Gastrocnemius medialis (tissue), 4 donors: ENCODE measurements at regions not wholly inside any gene's neighbourhood (a gene's known extent, or its start where the extent isn't known, plus 50 kb on each side); places are given as distances from the start of the nearest gene placed in this dataset.
"Not testable (repeated sequence)": the region's sequence is repeated elsewhere in the genome, so short reads cannot be mapped to it uniquely, and the experiment has no call there.

Experiments used
- ATAC-seq, 2 donors: fragments of 150-250 bp; one replicate each; pipeline ENCODE4 v1.9.1; 2016
- DNase-seq, 2 donors: peaks; one replicate each; pipeline ENCODE4 v3.0.0-alpha.2; 2019
- H3K27ac ChIP-seq, 4 donors: fragments of 200-600 bp; sonication (generic); 1 replicate in 1 of 4; 2 replicates in 3 of 4; pipeline ENCODE4 v1.5.1; 2016 to 2018; ENCODE audit warnings: mild to moderate bottlenecking in 2 of 4, moderate library complexity in 1 of 4
- H3K27me3 ChIP-seq, 3 donors: fragments of 200-600 bp; sonication (generic) in 2 of 3; 1 replicate in 1 of 3; 2 replicates in 2 of 3; pipeline versions ENCODE4 v1.5.1 to v1.6.0; 2016 to 2019; ENCODE audit warnings: mild to moderate bottlenecking in 1 of 3, moderate library complexity in 1 of 3
- H3K36me3 ChIP-seq, 2 donors: fragments of 200-600 bp; sonication (generic) in 1 of 2; one replicate each; pipeline ENCODE4 v1.5.1; 2017 to 2018
- H3K4me1 ChIP-seq, 2 donors: fragments of 200-600 bp; sonication (generic) in 1 of 2; one replicate each; pipeline ENCODE4 v1.5.1; 2016 to 2017; ENCODE audit warnings: mild to moderate bottlenecking in 2 of 2
- H3K4me3 ChIP-seq, 4 donors: fragments of 200-600 bp; sonication (generic) in 3 of 4; 1 replicate in 1 of 4; 2 replicates in 3 of 4; pipeline ENCODE4 v1.5.1; 2016 to 2019; ENCODE audit warnings: mild to moderate bottlenecking in 2 of 4
- H3K9me3 ChIP-seq, 3 donors: fragments of 200-600 bp; sonication (generic) in 2 of 3; 1 replicate in 1 of 3; 2 replicates in 2 of 3; pipeline ENCODE4 v1.5.1; 2016 to 2019
- POLR2A ChIP-seq, 2 donors: fragments of 450-650 bp; IDR thresholded peaks; one replicate each; pipeline ENCODE4 v1.6.1; 2017; ENCODE audit warnings: antibody characterized with exemption in 2 of 2, mild to moderate bottlenecking in 2 of 2, moderate library complexity in 2 of 2
- in situ Hi-C, 4 donors: fragments of 200-750 bp; cut with MboI; loops; one replicate each; pipeline versions ENCODE4 v1.15.0 to v1.8.0; 2017; ENCODE audit warnings: low sequenced_read_pairs in 4 of 4
- intact Hi-C: fragments of 100-400 bp; cut with DNase I; formaldehyde crosslinking; loops from one replicate; pipeline ENCODE4 v1.15.1; 2023; ENCODE audit warnings: low total_unique reads
- TF ChIP-seq, protein P1 (sequence below), 5 experiments: fragments of 450-650 bp in 3 of 5; fragments of 200-600 bp in 2 of 5; sonication (generic) in 2 of 5; IDR thresholded peaks in 4 of 5; conservative IDR thresholded peaks in 1 of 5; 1 replicate in 4 of 5; 2 replicates in 1 of 5; pipeline ENCODE4 v1.5.1; 2016 to 2019; ENCODE audit warnings: antibody characterized with exemption in 5 of 5, mild to moderate bottlenecking in 3 of 5, moderate library complexity in 3 of 5

DNA sequence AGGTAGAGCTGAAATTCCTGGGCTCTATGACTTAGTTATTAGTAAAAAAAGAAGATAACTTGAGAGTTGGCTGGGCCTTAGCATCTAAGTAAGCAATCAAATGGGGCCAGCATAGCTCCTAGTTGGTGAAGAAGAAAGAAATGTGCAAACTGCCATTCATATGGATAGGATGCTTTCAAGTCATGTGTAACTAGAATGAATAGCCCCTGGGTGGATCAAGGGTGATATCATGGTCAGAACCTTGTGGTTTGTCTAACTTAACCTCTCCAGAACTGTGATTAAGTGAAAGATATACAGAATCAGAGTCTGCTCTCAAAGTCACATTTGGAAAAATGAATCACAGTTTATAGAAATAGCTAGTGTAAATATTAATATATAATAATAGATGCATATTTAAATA, 198.7 kb upstream of the DTNA start:
- in situ Hi-C loops = loop anchor here in 1 of 4 donors (25.0 kb wide), 1 partner anchor 276 kb away; no protein-coding TSS in a partner anchor
- TF ChIP-seq POLR2A (IDR thresholded peaks at IDR 0.05) = no peak
- TF ChIP-seq, protein P1, sequence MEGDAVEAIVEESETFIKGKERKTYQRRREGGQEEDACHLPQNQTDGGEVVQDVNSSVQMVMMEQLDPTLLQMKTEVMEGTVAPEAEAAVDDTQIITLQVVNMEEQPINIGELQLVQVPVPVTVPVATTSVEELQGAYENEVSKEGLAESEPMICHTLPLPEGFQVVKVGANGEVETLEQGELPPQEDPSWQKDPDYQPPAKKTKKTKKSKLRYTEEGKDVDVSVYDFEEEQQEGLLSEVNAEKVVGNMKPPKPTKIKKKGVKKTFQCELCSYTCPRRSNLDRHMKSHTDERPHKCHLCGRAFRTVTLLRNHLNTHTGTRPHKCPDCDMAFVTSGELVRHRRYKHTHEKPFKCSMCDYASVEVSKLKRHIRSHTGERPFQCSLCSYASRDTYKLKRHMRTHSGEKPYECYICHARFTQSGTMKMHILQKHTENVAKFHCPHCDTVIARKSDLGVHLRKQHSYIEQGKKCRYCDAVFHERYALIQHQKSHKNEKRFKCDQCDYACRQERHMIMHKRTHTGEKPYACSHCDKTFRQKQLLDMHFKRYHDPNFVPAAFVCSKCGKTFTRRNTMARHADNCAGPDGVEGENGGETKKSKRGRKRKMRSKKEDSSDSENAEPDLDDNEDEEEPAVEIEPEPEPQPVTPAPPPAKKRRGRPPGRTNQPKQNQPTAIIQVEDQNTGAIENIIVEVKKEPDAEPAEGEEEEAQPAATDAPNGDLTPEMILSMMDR (IDR thresholded peaks at IDR 0.05 in 4 of 5, conservative IDR thresholded peaks at IDR 0.05 in 1 of 5) = no peak

DNA sequence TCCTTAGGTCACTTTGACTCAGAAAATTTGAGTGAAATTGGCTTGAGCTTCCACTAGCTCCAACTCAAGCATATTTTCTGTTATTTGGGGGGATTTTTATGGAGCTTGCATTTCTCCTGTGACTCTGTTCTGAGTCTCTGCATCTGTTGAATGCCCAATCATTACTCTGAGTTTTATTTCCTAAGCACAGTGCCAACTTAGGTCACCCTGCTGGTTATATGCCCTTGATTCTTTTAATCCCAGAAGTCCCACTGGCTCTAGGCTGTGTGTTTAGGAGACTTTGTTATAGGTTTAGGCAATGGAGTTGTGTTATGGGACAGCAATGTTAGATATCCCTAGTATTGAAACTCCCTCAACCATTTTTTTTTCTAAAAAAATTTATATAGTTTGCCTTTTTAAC, 198.2 kb upstream of the DTNA start:
- ATAC-seq (no peak), DNase-seq (no peak)
- no peaks in the 10 kb centered on the region for H3K27me3 ChIP-seq
- H3K4me1 ChIP-seq = peaks cover 30 to 50% of the 10 kb centered on the region in 2 donors
- H3K36me3 ChIP-seq = no peaks in the 10 kb centered on the region
- in situ Hi-C loops (loop anchor here in 1 of 4 donors (25.0 kb wide), 1 partner anchor 275 kb away; no protein-coding TSS in a partner anchor), intact Hi-C loops (no loop called here)
- TF ChIP-seq POLR2A (IDR thresholded peaks at IDR 0.05) = no peak
- TF ChIP-seq, protein P1 (IDR thresholded peaks at IDR 0.05 in 4 of 5, conservative IDR thresholded peaks at IDR 0.05 in 1 of 5) = no peak
- H3K9me3 ChIP-seq = no peaks in the 10 kb centered on the region
- H3K4me3 ChIP-seq = no peak overlapping the region
- H3K27ac ChIP-seq = no peak overlapping the region

More for the DNA sequence above, 198.7 kb upstream of the DTNA start:
- peaks cover 30 to 52% of the 10 kb centered on the region in 2 donors for H3K4me1 ChIP-seq
- H3K9me3 ChIP-seq = no peaks in the 10 kb centered on the region
- no peaks in the 10 kb centered on the region for H3K36me3 ChIP-seq
- intact Hi-C loops = no loop called here
- no peaks in the 10 kb centered on the region for H3K27me3 ChIP-seq
- DNase-seq = no peak
- ATAC-seq = no peak
- no peak overlapping the region for H3K4me3 ChIP-seq
- no peak overlapping the region for H3K27ac ChIP-seq

DNA sequence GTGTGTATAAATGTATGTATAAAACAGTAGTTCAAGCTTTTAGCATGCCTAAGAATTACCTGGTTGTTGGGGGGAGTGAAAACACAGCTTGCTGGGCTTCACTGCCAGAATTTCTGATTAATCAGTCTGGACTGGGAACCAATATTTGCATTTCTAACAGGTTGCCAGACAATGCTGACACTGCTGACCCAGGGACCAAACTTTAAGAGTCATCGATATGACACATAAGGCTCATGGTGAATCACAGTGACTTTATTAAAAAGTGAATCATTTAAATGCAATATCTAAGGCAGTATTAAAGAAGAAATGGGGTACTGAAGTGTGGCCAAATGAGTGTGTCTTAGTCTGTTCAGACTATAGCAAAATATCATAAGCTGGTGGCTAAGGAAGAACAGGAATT, 195.9 kb upstream of the DTNA start:
- H3K27ac ChIP-seq = no peak overlapping the region
- H3K27me3 ChIP-seq = no peaks in the 10 kb centered on the region
- peaks cover 24 to 43% of the 10 kb centered on the region in 2 donors for H3K4me1 ChIP-seq
- H3K9me3 ChIP-seq = no peaks in the 10 kb centered on the region
- intact Hi-C loops (no loop called here), in situ Hi-C loops (loop anchor here in 1 of 4 donors (25.0 kb wide), 1 partner anchor 273 kb away; no protein-coding TSS in a partner anchor)
- DNase-seq = no peak
- TF ChIP-seq, protein P1 (IDR thresholded peaks at IDR 0.05 in 4 of 5, conservative IDR thresholded peaks at IDR 0.05 in 1 of 5) = no peak
- no peak for TF ChIP-seq POLR2A (IDR thresholded peaks at IDR 0.05)
- H3K36me3 ChIP-seq = no peaks in the 10 kb centered on the region
- no peak overlapping the region for H3K4me3 ChIP-seq
- no peak for ATAC-seq

DNA sequence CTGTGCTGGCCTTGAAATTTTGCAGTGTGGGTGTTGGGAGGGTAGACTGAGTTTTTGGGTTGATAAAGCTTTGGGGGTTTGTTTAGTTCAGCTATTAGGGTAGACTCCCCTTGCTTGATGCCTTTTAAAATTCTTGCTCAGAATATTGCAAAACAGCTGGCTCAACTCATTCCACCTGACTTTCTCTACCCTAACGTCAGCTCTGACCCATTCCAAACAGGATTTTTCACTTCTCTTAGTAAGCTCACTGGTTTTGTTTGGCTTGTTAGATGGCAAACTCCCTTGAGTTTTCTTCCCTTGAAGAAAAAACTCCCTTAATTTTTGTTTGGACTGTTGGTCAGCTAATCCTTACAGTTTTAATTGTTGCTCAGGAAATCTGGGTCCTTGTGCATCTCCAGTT, 195.1 kb upstream of the DTNA start:
- H3K27ac ChIP-seq = no peak overlapping the region
- ATAC-seq = no peak
- H3K4me1 ChIP-seq = peaks cover 19 to 36% of the 10 kb centered on the region in 2 donors
- DNase-seq = no peak
- no peaks in the 10 kb centered on the region for H3K9me3 ChIP-seq
- intact Hi-C loops (no loop called here), in situ Hi-C loops (loop anchor here in 1 of 4 donors (25.0 kb wide), 1 partner anchor 272 kb away; no protein-coding TSS in a partner anchor)
- H3K4me3 ChIP-seq = no peak overlapping the region
- H3K36me3 ChIP-seq = no peaks in the 10 kb centered on the region
- TF ChIP-seq, protein P1 (IDR thresholded peaks at IDR 0.05 in 4 of 5, conservative IDR thresholded peaks at IDR 0.05 in 1 of 5) = no peak
- no peak for TF ChIP-seq POLR2A (IDR thresholded peaks at IDR 0.05)
- H3K27me3 ChIP-seq = no peaks in the 10 kb centered on the region

DNA sequence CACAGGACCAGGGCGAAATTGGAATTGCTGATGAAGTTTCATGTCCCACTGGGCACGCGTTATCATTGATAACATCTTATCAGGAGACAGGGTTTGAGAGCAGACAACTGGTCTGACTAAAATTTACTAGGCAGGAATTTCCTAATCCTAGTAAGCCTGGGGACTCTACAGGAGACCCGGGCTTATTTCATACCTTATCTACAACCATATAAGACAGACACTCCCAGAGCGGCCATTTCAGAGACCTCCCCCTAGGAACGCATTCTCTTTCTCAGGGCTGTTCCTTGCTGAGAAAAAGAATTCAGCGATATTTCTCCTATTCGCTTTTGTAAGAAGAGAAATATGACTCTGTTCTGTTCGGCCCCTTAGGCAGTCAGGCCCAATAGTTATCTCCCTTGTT, 193.7 kb upstream of the DTNA start:
- ATAC-seq, H3K4me3 ChIP-seq, H3K27ac ChIP-seq, H3K36me3 ChIP-seq, DNase-seq, H3K27me3 ChIP-seq, intact Hi-C loops, H3K9me3 ChIP-seq: not testable (repeated sequence)
- H3K4me1 ChIP-seq = peaks cover 10 to 27% of the 10 kb centered on the region in 2 donors
- in situ Hi-C loops = loop anchor here in 1 of 4 donors (25.0 kb wide), 1 partner anchor 271 kb away; no protein-coding TSS in a partner anchor

DNA sequence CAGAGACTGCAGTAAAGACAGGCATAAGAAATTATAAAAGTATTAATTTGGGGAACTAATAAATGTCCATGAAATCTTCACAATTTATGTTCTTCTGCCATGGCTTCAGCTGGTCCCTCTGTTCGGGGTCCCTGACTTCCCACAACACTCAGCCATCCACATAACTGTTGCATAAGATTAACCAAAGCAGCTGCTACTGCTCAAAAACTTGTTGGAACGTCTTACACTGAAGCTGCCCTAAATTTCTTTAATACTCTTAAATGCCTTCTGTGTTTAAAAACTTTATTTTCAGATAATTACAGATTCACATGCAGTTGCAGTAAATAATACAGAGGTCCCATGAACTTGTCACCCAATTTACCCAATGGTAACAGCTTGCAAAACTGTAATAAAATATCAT, 193.1 kb upstream of the DTNA start:
- H3K9me3 ChIP-seq, ATAC-seq, H3K27me3 ChIP-seq, H3K4me3 ChIP-seq, H3K36me3 ChIP-seq, DNase-seq, intact Hi-C loops, H3K27ac ChIP-seq: not testable (repeated sequence)
- H3K4me1 ChIP-seq = peaks cover 10 to 22% of the 10 kb centered on the region in 2 donors
- in situ Hi-C loops = loop anchor here in 1 of 4 donors (25.0 kb wide), 1 partner anchor 270 kb away; no protein-coding TSS in a partner anchor
